HFF-Myc (cell line): ENCODE measurements at regions not wholly inside any gene's neighbourhood (a gene's known extent, or its start where the extent isn't known, plus 50 kb on each side); places are given as distances from the start of the nearest gene placed in this dataset.

Source experiments
- DNase-seq: peaks from one replicate; pipeline ENCODE4 v3.0.0-alpha.2; 2011; ENCODE audit warnings: low read depth; ENCODE audit errors: extremely low read depth
- H3K4me3 ChIP-seq: replicated peaks from 2 replicates; pipeline ENCODE4 v1.5.1; 2011; ENCODE audit warnings: low read depth, mild to moderate bottlenecking, control low read depth, low read length
- TF ChIP-seq, protein P1 (sequence below): IDR thresholded peaks from 2 replicates; pipeline ENCODE4 v1.5.1; 2012; ENCODE audit warnings: mild to moderate bottlenecking, low read depth, low read length, control low read depth; ENCODE audit errors: missing control alignments

DNA sequence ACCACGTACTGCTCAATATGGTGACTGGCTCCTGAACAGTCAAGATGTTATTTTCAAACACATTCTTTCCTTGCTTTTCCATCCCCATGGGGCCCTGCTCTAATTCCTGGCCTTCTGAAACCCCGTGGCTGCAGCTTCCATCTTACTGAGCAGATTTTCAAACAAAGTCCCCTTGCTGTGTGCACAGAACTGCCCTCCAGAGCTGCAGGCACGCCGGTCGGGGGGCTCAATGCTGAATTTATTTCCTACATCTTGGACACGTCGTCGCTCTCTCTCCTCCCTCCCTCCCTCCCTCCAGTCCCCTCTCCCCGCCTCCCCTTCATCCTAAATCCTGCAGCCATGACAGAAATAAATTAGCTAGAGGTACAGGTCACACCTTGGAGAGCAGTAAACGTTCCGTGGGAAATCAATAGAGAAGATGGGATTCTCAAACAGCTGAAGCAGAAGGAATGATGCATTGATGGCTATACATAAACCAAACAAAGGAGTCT is 243.1 kb upstream of the BLID start:
- H3K4me3 ChIP-seq: no peak overlapping the region
- TF ChIP-seq, protein P1, sequence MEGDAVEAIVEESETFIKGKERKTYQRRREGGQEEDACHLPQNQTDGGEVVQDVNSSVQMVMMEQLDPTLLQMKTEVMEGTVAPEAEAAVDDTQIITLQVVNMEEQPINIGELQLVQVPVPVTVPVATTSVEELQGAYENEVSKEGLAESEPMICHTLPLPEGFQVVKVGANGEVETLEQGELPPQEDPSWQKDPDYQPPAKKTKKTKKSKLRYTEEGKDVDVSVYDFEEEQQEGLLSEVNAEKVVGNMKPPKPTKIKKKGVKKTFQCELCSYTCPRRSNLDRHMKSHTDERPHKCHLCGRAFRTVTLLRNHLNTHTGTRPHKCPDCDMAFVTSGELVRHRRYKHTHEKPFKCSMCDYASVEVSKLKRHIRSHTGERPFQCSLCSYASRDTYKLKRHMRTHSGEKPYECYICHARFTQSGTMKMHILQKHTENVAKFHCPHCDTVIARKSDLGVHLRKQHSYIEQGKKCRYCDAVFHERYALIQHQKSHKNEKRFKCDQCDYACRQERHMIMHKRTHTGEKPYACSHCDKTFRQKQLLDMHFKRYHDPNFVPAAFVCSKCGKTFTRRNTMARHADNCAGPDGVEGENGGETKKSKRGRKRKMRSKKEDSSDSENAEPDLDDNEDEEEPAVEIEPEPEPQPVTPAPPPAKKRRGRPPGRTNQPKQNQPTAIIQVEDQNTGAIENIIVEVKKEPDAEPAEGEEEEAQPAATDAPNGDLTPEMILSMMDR: no peak
- no peak for DNase-seq

DNA sequence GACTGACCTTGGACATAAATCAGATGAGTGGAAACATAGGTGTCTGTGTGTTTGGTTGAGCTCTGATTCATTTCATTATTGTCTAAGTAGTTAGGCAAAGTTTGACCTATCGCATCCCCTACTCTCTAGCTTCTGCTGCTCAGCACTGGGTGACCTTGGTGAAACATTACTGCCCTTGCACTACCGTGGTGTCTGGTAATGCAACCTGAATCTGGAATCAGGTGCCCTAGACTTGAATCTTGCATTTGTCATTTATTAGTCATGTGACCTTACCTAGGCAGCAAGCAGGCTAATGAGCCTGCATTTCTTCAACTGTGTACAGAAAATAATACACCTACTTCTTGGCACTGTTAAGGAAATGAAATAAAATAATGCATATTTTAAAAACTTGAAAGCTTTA is 242.3 kb upstream of the BLID start:
- DNase-seq: no peak
- H3K4me3 ChIP-seq: no peak overlapping the region
- TF ChIP-seq, protein P1: no peak

- no peak overlapping the region for H3K4me3 ChIP-seq
- DNase-seq: no peak
- TF ChIP-seq, protein P1: no peak
These were observed 240.0 kb upstream of the BLID start for GRCh38 chr11:122355968-122356367.

GRCh38 chr11:122354025-122354697 is 238.1 kb upstream of the BLID start:
- no peak overlapping the region for H3K4me3 ChIP-seq
- no peak for DNase-seq
- TF ChIP-seq, protein P1: no peak

- TF ChIP-seq, protein P1: no peak
- no peak for DNase-seq
- H3K4me3 ChIP-seq: no peak overlapping the region
These were observed 237.5 kb upstream of the BLID start for GRCh38 chr11:122353561-122353960.

- no peak for DNase-seq
- TF ChIP-seq, protein P1: no peak
- H3K4me3 ChIP-seq: no peak overlapping the region
These were observed 232.8 kb upstream of the BLID start for GRCh38 chr11:122348659-122349409.
